Skin of body (tissue), 1 donor: ENCODE measurements at regions not wholly inside any gene's neighbourhood (a gene's known extent, or its start where the extent isn't known, plus 50 kb on each side); places are given as distances from the start of the nearest gene placed in this dataset.

Experiments used
- DNase-seq: peaks from one replicate; lab custom pipeline; 2025; lab: John Stamatoyannopoulos, UW

- DNase-seq, result no peak
Observed at GRCh38 chr16:48949636-48950035, 332.0 kb downstream of the CBLN1 start.

DNA sequence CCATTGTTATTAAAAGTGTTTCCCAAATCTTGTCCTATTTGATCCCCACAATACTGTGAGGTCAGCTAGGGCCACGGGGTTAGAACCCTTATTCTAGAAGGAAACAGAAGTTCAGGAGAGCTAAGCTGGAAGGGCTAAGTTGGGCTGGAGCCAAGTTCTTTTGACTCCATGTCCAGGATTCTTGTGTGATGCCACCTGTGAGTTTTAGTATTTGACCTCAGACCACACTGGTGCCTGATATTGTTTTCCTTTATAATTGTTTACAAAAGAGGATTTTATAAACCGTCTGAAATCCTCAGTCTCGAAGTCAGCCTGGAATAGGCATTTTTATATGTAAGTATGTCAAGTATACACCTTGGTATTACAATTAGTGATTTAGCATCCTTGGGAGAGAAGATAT is 332.7 kb downstream of the CBLN1 start:
- no peak for DNase-seq

GRCh38 chr16:48947371-48947713 is 334.3 kb downstream of the CBLN1 start:
- DNase-seq, result no peak

DNA sequence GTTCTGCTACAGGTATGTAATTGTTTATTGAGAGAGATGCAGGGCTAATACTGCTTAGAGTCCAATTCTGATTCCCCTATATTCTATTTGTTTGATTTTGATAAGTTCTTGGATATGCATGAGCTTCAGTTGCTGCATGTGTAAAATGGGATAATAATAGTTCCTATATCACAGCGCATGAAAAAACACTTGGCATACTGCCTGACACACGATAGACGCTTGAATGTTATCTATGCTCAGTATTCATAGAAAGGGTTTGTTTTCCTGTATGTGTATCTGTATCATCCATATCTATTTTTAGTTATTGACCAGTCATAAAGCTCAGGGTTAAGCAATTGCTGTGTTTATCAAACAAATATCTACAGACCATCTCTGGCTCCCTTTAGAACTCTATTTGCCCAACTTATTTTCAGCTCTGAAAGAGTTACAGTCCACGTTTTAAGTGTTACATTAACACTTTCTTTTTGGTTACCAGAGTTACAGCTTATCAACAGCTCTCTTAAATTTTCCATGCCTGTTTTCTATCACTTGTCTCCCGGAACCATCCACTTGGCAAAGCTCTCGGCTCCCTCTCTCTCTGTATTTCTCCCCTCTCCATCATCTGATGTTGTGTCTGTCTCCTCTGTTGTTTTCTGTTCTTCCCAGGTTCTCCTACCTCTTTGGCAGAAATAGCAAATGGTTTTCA is 334.8 kb downstream of the CBLN1 start:
- no peak for DNase-seq

DNA sequence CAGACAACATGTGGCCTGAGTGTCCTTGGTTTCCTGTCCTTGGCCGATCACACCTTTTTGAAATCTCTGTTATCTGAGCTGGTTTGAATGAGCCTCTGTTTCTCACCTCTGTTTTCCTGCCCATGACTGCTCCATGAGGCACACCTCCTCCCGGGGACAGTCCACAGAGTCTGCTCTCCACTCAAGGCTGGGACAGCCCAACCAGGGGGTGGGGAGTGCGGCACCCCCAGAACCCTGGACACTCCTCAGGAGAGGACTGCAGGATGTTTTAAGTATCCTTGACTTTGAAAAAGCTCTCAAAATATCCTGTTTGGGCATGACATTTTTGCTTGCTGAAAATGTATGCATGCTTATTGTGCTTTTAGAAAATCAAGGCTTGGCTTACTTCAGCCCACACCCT is 333.0 kb upstream of the N4BP1 start:
- DNase-seq, result no peak

DNA sequence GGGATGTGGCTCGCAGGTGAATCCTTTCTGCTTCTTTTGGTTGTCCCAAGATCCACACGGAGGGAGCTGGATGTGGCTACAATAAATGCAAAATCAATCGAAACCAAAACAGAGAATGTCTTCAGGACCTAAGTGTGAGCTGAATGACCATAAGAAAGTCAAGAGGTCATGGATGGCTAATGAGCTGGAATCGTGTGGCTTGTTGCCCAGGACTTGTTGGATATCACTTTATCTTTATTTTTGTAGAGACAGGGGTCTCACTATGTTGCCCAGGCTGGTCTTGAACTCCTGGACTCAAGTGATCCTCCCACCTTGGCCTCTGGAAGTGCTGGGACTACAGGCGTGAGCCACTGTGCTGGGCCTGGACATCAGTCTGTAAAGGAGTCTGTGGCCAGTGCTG is 326.8 kb upstream of the N4BP1 start:
- DNase-seq, result no peak

DNA sequence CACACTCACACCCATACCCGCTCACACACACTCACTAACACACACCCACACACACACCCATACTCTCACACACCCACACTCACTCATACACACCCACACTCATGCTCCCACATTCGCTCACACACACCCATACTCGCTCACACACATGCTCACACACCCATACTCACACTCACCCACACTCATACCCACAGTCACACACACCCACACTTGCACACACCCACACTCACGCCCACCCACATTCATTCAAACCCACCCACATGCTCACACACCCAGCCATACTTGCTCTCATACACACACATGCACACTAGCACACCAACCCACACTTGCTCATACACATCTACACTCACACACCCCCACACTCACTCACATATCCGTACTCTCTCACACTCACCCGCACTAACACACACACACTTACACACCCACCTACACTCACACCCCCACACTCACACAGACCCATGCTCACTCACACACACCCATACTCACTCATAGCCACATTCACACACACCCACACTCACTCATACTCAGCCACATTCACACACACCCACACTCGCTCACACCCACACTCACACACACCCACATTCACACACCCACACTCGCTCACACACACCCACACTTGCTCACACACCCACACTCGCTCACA is 322.4 kb upstream of the N4BP1 start:
- DNase-seq, result no peak

DNA sequence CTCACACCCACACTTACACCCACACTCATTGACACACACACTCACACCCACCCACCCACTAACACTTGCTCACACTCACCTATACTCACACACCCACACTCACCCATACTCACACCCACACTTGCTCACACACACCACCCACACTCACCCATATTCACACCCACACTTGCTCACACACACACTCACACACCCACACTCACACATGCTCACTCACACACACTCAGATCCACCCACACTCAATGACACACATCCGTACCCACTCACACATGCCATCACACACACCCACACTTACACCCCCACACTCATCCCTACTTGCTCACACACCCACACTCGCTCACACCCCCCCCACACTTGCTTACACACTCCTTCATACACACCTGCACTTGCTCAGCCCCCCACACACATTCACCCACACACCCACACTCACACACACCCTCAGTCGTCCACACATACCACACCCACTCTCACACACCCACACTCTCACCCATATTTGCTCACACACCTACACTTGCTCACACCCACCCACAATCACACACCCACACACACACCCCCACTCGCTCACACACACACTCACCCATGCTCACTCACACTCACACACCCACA is 321.1 kb upstream of the N4BP1 start:
- DNase-seq, result no peak

DNA sequence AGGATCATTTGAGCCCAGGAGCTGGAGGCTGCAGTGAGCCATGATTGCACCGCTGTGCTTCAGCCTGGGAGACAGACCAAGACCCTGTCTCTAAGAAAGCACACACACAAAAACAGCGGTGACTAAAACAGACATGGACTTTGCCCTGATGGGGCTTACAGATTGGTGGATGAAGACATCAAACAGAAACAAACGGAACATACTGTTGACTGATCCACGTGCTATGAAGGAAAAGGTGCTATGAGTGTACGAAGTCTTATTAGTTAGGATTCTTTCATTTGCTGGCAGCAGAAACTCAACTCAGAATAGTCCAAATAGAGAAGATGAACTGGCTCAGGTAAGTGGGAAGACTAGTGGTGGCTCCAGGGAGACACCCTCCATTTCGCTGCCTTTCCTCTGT is 309.8 kb upstream of the N4BP1 start:
- no peak for DNase-seq

- DNase-seq, result no peak
Observed at GRCh38 chr16:48918520-48919258, 308.7 kb upstream of the N4BP1 start.

GRCh38 chr16:48916566-48916965 is 306.6 kb upstream of the N4BP1 start:
- DNase-seq, result no peak

- DNase-seq, result no peak
Observed at GRCh38 chr16:48914070-48914469, 304.1 kb upstream of the N4BP1 start.

DNA sequence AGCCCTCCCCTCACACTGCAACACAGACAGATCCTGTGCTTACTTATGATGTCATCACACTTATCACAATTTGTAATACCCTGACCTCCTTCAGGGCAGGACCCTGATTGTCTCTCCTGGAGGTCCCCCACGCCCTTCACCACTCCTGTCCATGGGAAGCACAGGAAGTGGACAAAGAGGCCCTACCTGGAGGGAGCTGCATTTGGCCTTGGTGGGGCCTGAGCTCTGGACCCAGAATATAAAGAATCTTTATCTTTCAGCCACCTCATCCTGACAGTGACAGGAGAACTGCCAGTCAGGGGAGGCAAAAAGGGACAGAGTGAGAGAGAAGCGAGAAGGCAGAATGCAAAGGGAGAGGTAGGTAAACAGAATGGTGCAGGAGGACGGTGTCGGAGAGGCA is 303.4 kb upstream of the N4BP1 start:
- DNase-seq, result no peak

DNA sequence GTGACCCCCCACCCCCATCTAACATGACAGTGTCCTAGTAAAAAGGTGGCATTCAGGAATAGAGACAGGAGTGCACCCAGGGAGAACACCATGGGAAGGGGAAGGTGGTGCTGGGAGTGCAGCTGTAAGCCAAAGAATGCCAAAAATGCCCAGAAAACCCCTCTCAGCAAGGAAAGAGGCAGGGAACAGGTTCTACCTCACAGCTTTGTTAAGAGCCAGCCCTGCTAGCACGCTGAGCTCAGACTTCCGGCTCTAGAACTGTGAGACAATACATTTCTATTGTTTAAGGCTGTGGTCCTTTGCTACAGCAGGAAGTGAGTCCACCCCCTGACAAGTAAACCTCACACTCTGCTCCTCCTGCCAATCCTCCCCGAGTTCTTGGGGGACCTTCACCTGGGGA is 302.4 kb upstream of the N4BP1 start:
- DNase-seq, result no peak

- no peak for DNase-seq
Observed at GRCh38 chr16:48911700-48912099, 301.7 kb upstream of the N4BP1 start.

GRCh38 chr16:48910214-48910613 is 300.2 kb upstream of the N4BP1 start:
- DNase-seq, result no peak

DNA sequence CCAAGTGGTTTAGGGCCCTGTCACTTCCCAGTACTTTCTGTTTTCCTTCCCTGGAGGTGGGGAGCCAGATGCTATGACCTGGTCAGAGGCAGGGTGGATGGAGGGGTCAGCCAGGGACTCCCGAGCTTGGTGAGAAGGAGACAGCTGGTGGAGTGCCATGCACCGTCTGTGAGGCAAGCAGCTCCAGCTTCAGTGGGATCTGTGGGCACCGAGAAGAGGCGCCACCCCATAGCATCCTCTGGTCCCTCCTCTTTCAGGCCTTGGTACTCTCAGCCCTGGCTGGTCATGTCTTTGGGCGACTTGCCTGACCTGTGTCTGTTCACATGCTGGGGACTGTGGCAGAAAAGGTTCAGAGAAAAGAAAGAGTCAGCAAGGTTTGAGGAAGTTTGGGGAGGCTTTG is 299.3 kb upstream of the N4BP1 start:
- DNase-seq, result no peak

DNA sequence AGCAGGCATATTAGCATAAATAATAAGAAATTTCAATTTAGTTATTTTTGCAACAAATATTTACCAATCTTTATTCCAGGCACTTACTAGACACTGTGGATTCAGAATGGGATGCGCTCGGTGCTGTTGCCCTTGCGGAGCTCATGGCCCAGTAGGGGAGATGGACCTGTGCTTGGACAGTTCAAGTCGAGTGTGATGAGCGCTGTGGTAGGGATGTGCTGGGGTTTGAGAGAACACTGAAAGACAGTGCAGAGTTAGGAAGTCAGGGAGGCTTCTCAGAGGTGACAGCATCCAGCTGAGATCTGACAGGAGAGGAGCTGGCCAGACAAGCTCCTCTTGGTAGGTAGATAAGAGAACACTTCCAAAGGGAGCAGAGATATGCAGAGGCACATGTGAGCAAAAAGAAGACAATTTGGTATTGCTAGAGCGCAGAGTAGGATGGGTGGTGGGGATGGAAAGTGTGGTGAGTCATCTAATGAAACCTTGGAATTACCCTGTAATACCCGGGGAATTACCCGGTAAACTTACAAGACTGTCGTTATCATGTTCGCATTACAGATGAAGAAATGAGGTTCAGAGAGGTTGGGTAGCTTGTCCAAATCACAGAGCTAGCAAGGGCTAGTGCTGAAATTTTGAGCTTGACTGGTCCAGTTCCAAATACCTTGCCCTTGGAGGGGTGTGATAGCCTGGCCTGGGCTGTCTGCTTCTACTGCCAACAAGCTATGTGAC is 298.1 kb upstream of the N4BP1 start:
- no peak for DNase-seq

DNA sequence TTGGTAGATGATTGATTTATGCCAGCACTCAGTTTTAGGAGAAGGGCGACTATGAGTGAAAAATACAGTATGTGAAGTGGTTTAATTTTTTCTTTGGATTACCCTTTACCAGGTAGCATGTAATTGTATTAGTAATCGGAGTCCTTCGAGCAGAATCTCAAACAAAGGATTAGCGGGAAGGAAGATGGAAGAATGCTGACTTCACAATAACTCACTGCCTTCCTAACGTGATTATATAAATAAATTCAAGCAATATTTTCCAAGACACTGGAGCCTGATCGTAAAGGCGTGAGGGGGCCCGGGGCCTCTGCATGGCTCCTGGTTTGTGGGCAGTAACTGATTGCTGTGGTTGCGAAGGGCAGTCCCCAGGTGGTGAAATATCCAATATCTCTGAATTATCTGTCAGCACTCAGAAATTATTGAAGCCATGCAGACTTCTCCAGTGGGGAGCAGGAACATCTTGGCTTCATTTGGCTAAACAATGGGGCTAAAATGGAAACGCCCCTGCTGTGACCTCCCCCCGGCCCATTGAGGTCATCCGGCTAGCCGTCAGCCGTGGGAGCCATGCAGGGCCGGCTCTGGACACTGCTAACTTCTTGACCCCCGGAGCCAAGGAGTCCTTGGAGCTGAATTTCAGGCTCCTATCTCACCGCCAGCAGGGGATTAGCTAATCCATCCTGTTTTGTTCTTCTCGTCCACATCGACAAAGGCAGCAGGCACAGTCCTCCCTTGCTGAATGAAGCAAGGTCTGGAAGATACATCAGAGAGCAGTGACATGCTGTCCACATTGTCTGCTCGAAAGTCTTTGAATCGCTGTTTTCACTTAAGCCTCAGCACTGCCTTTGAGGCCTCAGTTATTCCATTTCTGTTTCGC is 295.9 kb upstream of the N4BP1 start:
- DNase-seq, result no peak

DNA sequence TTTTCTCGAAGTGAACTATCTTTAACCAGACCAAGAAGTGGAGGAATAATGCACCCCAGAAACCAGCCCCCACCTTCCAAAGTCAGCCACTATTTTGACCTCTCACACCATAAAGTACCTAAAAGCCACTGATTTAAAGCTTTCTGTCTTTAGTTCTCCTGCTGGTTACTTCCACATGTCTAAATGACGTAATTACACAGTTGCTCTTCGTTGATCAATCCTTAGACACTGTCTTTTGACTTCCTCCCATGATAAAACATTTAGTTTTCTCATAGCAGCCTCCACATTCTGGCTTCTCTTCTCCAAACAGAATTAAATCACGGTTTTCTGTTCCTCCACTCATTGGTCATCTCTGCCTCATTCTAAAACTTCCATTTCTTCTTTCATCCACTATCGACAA is 294.4 kb upstream of the N4BP1 start:
- DNase-seq, result no peak

DNA sequence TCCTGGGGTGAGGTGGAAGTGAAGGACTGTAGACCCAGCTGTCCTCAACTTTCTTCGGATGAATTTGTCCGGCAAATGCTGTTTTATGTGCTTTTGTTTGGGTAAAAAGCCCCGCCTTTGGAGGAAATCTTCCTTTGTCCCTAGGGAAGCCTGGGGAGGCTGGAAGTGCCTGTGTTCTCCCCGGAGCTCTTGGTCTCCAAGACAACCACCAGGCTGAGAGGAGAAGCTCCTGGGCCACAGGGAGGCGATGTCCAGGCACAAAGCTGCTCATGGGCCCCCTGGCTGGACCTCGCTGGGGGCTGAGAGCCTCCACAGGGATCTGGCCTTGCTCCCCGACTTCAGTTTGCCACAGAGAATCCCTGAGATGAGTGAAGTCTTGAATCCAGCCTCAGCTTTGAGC is 293.1 kb upstream of the N4BP1 start:
- DNase-seq, result no peak
